GM21528 (cell line): ENCODE measurements at regions not wholly inside any gene's neighbourhood (a gene's known extent, or its start where the extent isn't known, plus 50 kb on each side); places are given as distances from the start of the nearest gene placed in this dataset.

Experiments used
- ATAC-seq: cut with Tn5 transposase; IDR thresholded peaks from one replicate; pipeline ENCODE4 v1.9.1; 2021; ENCODE audit warnings: mild to moderate bottlenecking, moderate library complexity; ENCODE audit not compliant: unreplicated experiment, low FRiP score

DNA sequence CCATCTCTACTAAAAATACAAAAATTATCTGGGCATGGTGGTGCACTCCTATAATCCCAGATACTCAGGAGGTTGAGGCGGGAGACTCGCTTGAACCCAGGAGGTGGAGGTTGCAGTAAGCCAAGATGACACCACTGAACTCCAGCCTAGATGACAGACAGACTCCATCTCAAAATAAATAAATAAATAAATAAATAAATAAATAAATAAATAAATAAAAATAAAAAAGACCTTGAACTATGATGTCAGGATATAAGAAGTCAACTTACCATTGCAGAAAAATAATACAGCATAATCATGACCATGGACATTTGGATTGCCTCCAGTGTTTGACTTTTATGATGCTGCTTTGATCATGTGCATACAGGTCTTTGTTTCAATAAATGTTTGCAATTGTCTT, 484.3 kb upstream of the ROBO1 start:
- no peak for ATAC-seq

DNA sequence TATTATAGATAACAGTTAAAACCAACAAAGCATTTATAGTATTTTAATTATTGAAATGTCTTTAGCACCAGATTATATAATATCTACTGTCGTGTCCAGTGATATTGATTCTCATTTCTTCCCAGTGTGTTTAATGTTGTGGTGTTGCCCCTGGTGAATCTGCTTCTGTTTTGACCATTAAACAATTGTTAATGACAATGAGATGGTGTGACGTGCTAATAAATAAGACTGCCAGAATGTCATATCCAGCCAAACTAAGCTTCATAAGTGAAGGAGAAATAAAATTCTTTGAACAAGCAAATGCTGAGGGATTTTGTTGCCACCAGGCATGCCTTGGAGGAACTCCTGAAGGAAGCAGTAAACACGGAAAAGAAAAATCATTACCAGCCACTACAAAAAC, 480.0 kb upstream of the ROBO1 start:
- no peak for ATAC-seq

DNA sequence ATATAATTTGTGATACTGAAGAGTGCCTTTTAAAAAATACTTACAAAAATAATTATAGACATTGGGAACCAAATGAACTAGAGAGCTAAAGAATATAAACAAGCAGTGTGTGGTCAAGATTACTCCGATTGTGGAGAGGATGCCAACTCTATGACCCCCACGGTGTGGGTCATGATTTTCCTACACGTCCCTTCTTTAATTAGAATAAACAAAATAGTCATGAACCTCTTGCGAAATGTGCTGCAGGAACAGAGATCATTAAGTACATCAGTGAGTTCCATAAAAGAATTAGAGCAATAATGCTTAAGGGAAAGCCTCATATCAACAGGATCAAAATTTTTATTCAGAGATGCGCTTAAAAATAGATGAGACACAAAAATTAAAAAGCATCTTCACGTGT, 476.6 kb upstream of the ROBO1 start:
- ATAC-seq, result no peak

DNA sequence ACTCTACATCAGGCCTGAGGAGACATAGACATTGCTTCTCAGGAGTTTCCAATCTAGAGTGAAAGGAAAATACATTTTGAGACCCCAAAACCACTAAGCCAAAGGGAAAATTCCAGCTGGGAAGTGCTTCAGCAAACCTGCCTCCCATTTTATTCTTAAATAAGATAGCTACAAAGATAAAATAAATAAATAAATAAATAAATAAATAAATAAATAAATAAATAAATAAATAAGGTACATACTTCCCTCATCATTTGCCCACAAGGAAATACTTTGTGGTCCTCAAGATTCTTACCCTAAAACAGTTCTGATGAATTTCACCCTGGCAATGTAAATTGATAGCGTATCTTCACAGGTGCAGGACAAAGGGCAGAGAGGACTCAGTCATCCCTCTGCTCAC, 474.0 kb upstream of the ROBO1 start:
- ATAC-seq, result no peak

DNA sequence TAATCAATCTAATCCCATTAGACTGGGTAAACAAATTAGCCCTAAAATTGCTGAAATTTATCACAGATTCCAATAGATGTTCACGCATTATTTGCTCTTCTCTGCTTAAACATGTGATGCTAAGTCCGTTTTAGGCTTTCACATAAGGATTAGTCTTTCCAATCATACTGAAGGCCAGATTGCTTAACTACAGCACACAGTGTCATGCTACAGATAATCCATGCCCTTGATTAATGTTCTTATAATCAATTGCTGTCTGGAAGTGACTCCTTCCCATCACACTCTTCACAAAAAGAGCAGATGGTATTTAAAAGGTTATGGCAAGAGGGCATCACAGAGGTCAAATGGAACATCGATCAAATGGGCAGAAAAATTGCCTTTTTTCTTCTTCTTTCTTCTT, 471.5 kb upstream of the ROBO1 start:
- ATAC-seq, result no peak

DNA sequence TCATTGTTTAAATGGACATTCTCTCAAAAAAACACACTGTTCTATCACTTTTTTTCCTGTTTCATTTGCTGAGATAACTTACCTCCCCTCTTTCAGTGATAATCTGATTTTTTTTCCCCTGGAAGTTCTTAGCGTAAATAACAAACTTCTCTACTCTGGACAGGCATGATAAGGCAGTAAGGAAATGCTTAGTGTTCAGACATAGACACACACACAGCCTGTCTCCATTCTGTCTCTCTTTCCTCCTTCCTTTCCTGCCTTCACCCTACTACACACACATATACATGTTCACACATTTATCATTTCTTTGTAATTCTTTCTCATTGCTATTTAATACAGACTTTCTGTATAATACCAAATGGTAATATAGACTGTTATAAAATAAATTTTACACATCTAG, 470.8 kb upstream of the ROBO1 start:
- no peak for ATAC-seq

DNA sequence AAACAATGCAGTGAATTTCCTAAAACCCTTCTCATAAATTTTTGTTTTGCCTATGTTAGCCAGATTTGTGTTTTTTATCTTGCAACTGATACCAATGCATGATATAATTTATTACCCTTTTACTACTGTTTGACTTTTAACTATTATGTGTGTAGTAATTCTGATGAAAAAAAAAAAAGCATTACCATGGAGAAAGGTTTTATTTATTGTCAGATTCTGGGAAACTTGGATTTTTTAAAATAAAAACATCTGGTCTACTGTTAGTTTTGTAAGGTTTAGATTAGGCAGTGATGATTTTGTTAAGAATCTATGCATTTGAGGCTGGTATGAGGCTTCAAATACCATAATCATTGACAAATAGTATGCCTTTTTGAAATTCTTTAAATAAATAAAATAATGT, 470.4 kb upstream of the ROBO1 start:
- no peak for ATAC-seq

DNA sequence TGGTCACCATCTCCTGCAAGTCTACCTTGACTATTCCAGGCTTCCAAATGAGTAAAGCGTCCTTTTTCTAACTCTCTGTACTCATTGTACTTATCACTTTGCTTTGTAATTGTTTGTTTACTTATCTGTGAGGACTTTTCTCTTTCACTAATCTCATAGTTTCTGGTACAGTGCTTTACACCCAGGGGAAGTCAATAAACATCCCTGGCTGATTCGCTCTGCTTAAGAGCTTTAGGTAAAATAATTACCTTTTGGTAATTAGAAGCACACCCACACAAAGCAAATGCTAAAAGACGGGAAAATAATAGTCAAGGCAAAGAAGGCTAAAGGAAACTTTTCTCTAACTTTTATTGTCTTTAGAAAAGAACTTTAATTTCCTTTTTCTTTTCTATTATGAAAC, 466.9 kb upstream of the ROBO1 start:
- ATAC-seq, result no peak

DNA sequence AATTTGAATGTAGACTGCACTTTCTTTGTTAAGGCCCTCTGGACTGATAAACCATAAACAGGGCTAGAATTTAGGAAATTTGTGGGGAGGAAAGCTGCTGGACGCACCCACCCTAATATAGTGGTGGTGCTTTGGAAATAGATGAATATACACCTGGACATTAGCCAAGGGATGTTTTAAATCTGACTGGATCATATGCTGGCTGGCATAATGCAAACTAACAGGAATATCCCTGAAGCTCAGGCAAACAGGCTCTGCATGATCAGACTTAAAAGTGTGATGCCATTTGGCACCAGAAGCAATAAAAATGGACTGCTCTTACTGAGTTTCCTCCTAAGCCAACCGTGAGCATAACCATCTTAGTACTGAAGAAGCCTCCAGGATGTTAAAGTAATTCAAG, 465.8 kb upstream of the ROBO1 start:
- no peak for ATAC-seq

DNA sequence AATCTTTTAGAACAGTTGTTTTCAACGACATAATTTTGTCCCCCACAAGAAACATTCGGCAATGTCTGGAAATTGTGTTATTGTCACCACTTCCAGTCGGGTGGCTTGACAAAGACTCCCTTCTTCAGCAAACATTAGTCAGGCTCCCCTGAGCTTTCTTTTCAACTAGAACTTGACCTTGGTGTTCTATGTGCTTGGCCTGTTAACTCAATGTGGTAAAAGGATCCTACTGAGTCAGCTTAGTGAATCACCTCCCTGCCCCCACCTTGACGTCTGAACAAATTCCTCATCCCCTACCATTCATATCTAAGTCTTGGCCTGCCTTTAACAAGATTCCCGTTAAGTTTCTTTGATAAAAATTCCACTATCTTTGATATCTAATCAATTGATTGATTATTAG, 465.0 kb upstream of the ROBO1 start:
- ATAC-seq, result no peak

DNA sequence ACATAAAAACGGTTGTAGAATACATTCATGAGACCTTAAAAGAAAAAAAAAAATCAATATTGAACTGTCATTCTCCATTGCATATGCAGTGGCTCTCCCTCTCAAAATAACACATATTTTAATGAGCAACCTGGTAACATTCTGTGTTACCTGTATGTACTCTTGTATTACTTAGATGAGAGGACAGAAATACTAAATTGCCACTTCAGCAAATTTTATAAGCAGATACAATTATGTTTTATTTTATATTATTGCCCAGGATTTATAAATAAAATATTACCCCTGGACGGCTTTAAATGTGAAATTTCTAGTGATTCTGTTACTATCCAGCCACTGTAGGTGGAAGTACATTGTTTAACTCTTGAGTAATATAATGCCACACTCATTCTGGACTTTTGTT, 463.2 kb upstream of the ROBO1 start:
- ATAC-seq, result no peak

DNA sequence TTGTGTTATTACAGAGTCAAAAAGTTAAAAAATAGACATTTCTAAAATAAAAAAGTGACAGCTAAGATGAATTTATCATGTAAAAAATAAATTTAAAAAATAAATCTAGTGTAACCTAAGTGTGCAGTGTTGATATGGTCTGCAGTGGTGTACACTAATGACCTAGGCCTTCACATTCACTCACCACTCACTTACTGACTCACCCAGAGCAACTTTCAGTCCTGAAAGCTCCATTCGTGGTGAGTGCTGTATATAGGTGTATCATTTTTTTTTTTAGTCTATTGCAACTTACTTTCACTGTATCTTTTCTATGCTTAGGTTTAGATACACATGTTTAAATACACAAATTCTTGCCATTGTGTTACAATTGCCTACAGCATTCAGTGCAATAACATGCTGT, 459.4 kb upstream of the ROBO1 start:
- ATAC-seq, result no peak

DNA sequence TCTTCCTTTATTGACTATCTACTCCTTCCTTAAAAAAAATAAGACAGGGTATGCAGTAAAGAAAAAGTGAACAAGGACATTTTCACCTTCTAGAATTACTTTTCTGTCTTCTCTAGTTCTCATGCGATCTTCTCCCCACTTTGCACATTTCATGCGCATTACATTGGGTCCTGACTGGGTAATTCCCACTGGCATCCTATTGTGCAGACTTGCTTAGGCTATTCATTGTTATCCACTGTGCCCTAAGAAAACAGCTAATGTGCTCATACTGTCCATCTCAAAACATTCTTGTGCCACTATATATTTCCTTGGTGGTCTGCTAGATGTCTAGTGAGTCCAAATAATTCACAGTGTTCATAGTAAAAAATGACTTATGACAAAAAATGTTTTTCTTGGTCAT, 447.4 kb upstream of the ROBO1 start:
- no peak for ATAC-seq

DNA sequence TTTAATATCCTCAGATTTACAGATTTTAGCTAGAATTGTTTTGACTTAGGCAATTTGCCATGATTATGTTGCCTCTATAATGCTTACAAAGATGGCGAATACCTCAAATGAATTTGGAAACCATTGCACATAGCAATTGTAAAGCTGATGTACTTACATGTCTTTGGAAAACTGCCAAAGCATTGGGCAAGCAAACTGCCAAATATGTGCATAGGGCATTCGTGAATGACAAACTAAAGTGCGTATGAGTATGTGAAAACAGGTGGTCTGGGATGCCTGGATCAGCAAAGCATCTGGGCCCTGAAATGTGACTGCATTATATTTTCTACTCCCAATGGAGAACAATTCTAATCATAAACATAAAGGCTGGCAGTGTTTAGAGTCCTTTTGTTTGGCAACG, 445.3 kb upstream of the ROBO1 start:
- no peak for ATAC-seq

DNA sequence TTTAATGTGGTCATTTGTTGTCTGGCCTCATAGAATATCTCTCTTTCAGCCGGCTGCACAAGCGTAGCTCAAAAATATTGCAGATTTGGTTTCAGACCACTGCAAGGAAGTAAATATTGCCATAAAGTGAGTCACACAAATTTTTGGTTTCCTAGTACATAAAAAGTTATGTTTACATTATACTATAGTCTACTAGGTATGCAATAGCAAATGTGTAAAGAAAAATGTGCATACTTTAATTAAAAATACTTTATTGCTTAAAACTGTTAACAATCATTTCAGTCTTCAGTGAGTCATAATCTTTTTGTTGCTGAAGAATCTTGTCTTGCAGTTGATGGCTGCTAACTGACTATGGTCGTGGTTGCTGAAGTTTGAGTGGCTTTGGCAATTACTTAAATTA, 425.1 kb upstream of the ROBO1 start:
- ATAC-seq, result no peak

DNA sequence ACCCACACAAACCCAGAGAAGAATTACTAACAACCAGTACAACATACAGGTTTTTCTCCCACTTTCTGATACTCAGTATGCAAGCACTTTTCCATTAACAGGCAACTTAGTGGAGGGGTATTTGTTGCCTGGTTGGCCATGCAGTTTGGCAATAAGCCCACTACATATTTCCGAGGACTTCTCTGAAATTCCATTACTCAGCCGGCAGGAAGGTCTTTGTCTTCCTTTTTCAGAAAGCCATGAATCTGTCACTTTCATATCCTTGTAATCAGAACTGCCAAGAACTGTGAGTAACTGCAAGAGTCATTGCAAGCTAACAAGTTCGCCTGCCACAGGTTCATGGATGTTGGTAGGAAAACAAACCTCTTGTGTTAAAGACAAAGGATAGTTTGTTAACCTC, 422.3 kb upstream of the ROBO1 start:
- ATAC-seq, result no peak

DNA sequence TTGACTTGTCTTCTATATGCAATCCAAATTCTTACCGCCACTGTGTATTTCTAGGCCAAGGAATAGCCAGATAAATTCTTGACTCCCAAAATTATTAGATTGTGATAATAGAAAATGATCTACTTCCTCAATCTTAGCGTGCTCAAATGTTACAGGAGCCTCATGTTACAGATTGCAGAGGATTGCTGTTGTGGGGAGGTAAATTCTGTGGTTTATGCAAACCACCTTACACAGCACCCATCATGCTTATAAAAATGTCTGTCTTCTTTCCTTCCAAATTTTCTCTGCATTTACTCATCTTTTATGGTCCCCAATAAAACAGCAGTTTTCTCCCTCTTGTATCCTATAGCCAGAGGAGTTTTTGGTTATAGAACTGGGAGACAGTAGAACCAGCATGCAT, 420.2 kb upstream of the ROBO1 start:
- ATAC-seq, result no peak

DNA sequence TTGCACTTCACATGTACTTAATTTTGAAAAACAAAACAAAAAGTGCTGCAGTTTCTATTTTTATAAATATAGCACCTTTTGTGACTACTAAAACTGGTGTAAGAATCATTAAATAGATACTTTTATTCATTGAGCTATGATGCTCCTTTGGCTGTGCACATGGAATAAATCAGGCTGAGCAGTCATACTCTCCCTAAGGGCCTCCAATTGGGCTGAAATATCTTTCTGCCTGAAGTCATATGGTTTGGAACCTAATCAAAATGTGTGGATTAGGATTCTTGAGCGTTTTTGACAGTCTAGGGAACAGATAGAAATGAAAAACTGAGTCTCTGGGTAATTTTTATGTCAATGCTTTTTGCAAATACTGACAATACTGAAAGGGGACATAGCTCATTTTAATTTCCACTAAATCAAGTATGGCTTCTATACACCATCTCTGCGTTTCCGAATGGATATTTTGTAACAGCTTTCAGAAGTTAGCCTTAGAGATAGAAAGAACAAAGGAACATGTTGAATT, 392.2 kb upstream of the ROBO1 start:
- ATAC-seq, result no peak

DNA sequence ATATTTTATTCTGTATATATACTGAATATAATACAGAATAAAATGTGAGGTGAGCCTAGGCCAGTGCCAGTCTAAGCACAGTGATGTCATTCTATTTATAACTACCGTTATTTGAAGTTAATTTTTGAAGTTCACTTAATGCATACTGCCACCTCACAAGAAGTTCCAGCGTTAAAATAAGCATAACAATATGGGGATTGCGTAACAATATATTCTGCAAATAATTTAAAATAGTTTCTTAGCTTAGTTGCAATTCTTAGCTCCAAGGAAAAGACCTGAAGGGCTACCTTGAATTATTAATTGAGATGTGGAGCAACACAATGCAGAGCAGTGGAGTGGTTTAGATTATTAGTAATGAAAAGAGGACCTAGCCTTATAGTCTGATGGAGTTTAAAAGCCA, 390.5 kb upstream of the ROBO1 start:
- ATAC-seq, result no peak

DNA sequence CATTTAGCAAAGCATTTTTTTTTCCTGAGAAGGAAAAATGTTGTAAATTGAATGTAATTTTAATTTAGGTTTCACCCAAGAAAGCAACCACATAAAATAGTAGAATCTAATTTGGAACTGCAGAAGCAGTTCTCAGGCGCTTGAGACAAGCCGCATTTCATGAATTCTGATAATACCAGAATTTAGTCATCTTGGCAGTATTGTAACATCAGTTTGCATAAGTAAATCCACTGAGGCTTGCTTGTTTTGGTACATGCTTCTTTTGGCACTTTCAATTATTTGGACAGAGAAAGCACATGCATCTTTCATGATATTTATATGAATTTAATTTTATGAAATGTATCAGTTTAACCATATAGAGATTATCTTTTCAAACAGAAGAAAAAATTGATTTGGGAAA, 389.7 kb upstream of the ROBO1 start:
- ATAC-seq, result no peak

DNA sequence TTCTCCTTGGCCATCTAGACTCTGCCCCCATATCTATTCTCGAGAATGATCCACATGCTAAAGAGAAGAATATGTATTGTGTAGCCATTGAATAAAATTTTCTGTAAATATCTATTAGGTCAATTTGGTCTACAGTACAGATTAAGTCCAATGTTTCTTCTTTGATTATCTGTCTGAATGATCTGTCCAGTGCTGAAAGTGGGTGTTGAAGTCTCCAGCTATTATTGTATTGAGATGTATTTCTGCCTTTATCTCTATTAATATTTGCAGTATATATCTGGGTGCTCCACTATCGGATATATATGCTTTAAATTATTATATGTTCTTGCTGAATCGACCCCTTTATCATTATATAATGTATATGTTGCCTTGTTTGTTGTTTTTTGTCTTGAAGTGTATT, 384.9 kb upstream of the ROBO1 start:
- ATAC-seq, result no peak

DNA sequence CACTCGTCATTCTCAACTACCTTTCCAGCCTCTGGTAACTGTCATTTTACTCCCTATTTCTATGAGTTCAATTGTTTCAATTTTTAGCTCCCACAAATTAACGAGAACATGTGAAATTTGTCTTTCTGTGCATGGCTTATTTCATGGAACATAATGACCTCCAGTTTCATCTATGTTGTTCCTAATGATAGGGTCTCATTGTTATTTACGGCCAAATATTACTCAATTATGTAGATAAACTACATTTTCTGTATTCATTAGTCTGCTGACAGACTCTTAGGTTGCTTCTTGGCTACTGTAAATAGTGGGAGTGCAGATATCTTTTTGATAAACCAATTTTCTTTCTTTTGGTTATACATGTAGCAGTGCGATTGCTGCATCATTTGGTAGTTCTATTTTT, 374.9 kb upstream of the ROBO1 start:
- ATAC-seq, result no peak

DNA sequence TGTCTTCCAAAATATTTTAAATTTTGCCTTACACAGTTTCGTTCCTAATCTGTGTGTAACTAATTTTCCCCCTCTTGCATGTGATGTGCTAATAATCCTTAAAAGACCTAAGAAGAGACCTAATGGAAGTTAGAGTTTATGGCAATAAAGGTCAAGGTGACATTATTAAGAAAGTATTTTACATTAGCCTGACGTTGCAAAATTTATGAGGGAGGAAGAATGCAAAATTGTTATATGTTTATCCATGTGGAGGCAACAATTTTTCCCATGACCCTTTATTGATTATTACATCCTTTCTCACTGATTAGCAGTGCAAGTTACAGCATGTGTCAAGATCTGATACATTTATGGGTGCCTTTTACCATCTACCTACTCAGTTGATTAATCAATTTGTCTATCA, 373.8 kb upstream of the ROBO1 start:
- ATAC-seq, result no peak

DNA sequence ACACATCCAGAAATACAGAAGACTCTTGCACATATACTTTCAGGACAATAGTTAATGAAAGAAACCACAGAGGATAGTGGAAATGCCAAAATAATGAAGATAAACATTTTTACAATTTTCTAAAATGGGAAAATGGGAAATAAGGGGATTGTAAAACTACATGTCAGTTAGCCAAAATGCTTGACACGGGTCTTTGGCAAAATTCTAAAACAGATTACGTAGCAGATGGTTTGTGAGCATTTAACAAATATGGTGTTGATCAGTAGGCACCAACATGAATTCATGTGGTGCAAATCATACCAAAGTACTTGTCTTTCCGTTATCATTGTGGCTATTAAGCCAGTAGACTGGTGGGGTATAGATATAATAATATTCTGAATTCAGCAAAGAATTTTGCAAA, 348.5 kb upstream of the ROBO1 start:
- no peak for ATAC-seq
